Naive thymus-derived CD4-positive, alpha-beta T cell (primary cell): ENCODE measurements at regions not wholly inside any gene's neighbourhood (a gene's known extent, or its start where the extent isn't known, plus 50 kb on each side); places are given as distances from the start of the nearest gene placed in this dataset.

ENCODE experiments used
- ATAC-seq: fragments of 150-1000 bp; cut with Tn5 transposase; 2 replicates; pipeline ENCODE4 v1.10.0; 2021; ENCODE audit warnings: mild to moderate bottlenecking, moderate library complexity
- CTCF ChIA-PET: fragments of 350-600 bp; sonication (Branson Sonifier 250); formaldehyde crosslinking; loops from one replicate; lab custom pipeline; 2021; ENCODE audit warnings: antibody characterized with exemption; lab: Charles Lee
- POLR2A ChIA-PET: fragments of 350-600 bp; sonication (Branson Sonifier 250); formaldehyde crosslinking; loops from one replicate; lab custom pipeline; 2021; ENCODE audit warnings: antibody characterized with exemption, inconsistent platforms; lab: Charles Lee
- DNase-seq, 9 donors: peaks; one replicate each; pipeline versions ENCODE4 v3.0.0 to v3.0.0-alpha.2; 2020 to 2022; ENCODE audit warnings: mixed read lengths in 1 of 9
- H3K27ac ChIP-seq: one replicate; pipeline ENCODE4 v1.7.0; 2013; ENCODE audit warnings: mild to moderate bottlenecking, low read depth, low read length, moderate library complexity
- H3K27me3 ChIP-seq, 2 donors: one replicate each; pipeline ENCODE4 v1.7.0; 2013; ENCODE audit warnings: low read length in 2 of 2, mild to moderate bottlenecking in 2 of 2, moderate library complexity in 2 of 2; ENCODE audit not compliant: control insufficient read depth in 2 of 2, insufficient read depth in 2 of 2
- H3K36me3 ChIP-seq, 3 experiments: 1 replicate in 2 of 3; 2 replicates in 1 of 3; pipeline ENCODE4 v1.7.0; 2013; ENCODE audit warnings: low read length in 3 of 3, mild to moderate bottlenecking in 3 of 3, moderate library complexity in 1 of 3; ENCODE audit not compliant: insufficient read depth in 3 of 3, control insufficient read depth in 2 of 3
- H3K4me1 ChIP-seq, 2 donors: one replicate each; pipeline ENCODE4 v1.7.0; 2013; ENCODE audit warnings: low read length in 2 of 2, mild to moderate bottlenecking in 2 of 2, moderate library complexity in 1 of 2; ENCODE audit not compliant: control insufficient read depth in 2 of 2, insufficient read depth in 2 of 2
- H3K4me3 ChIP-seq: 2 replicates; pipeline ENCODE4 v1.7.0; 2013; ENCODE audit warnings: mild to moderate bottlenecking, low read length
- H3K9me3 ChIP-seq, 3 experiments: 1 replicate in 2 of 3; 2 replicates in 1 of 3; pipeline ENCODE4 v1.7.0; 2013; ENCODE audit warnings: low read length in 3 of 3; ENCODE audit not compliant: control insufficient read depth in 2 of 3
- H3K27ac Mint-ChIP-seq, 9 donors: one replicate each; pipeline ENCODE4 v1.8.0; 2020 to 2022; ENCODE audit warnings: mixed read lengths in 9 of 9, mild to moderate bottlenecking in 8 of 9, moderate library complexity in 5 of 9, inconsistent platforms in 2 of 9
- H3K27me3 Mint-ChIP-seq, 5 donors: one replicate each; pipeline ENCODE4 v1.8.0; 2021 to 2022; ENCODE audit warnings: mixed read lengths in 5 of 5, mild to moderate bottlenecking in 1 of 5
- H3K36me3 Mint-ChIP-seq, 5 donors: one replicate each; pipeline ENCODE4 v1.8.0; 2020 to 2022; ENCODE audit warnings: mixed read lengths in 5 of 5, mild to moderate bottlenecking in 3 of 5, inconsistent platforms in 1 of 5
- H3K4me1 Mint-ChIP-seq, 7 donors: one replicate each; pipeline ENCODE4 v1.8.0; 2020 to 2022; ENCODE audit warnings: mixed read lengths in 7 of 7, mild to moderate bottlenecking in 3 of 7, inconsistent platforms in 1 of 7
- H3K4me3 Mint-ChIP-seq, 10 donors: one replicate each; pipeline ENCODE4 v1.8.0; 2020 to 2022; ENCODE audit warnings: mild to moderate bottlenecking in 10 of 10, mixed read lengths in 10 of 10, moderate library complexity in 6 of 10, inconsistent platforms in 2 of 10
- H3K9me3 Mint-ChIP-seq, 11 donors: one replicate each; pipeline ENCODE4 v1.8.0; 2020 to 2022; ENCODE audit warnings: mixed read lengths in 11 of 11, mild to moderate bottlenecking in 4 of 11, inconsistent platforms in 1 of 11, moderate library complexity in 1 of 11
- intact Hi-C, 2 donors: fragments of 100-400 bp; cut with micrococcal nuclease; formaldehyde crosslinking; loops; one replicate each; pipeline ENCODE4 v1.15.1; 2023

GRCh38 chr9:19947996-19948395 lies 159.2 kb upstream of the SLC24A2 start:
- Mint-ChIP-seq H3K4me1 (peaks cover 2 to 24% (median 11%) of the 10 kb centered on the region in 7 donors), H3K9me3 (peaks cover 0 to 9% (median 3%) of the 10 kb centered on the region in 11 donors), H3K27me3 (peaks cover 0 to 14% (median 3%) of the 10 kb centered on the region in 5 donors), H3K4me3 (no peak overlapping the region), H3K27ac (no peak overlapping the region), H3K36me3 (peaks cover 0 to 5% (median 0%) of the 10 kb centered on the region in 5 donors)
- Histone ChIP-seq H3K27me3 (no peaks in the 10 kb centered on the region), H3K9me3 (no peaks in the 10 kb centered on the region), H3K4me3 (no peak overlapping the region), H3K36me3 (no peaks in the 10 kb centered on the region), H3K4me1 (no peaks in the 10 kb centered on the region), H3K27ac (no peak overlapping the region)
- ATAC-seq (no peak), DNase-seq (no peak)
- ChIA-PET POLR2A (interaction anchor here (1.0 kb wide), 1 partner anchor 16 kb away, joined by 3 read pairs; no protein-coding TSS in a partner anchor), CTCF (interaction anchor here (1.2 to 1.5 kb wide), 2 partner anchors 711 to 993 kb away, joined by 3 to 8 read pairs; no protein-coding TSS in a partner anchor)
- intact Hi-C loops, result loop anchor here in 1 of 2 donors (10.0 kb wide), 2 partner anchors 197 to 307 kb away; no protein-coding TSS in a partner anchor

DNA sequence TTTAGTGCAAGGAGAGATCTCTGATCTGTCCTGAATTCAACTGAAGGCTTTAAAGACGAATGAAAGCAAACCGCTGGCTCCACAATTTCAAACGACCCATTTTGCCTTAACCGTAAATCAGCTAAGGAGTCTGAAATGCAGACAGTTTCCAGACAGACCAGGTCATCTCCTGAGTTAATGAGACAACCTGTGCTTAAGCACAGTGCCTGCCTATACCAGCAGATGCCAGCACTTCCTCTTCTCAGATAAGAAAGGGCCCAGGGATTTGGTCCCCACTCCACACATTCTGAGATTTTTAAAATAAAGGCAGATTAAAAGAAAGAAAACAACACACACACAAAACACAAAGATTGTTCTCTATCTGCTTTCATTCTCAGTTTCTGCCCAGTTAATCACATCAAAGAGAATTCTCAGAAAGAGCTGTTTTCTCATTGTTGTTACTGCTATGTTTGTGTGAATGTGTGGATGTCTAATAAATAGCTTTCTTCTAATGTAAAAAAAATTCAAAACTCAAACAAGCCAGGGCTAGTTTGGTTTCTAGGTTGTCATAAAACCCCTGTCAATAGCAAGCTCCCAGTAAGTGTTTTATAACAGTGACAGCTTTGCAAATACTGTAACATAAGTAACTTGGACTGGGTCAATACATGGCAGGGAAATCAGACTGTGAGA lies 157.7 kb upstream of the SLC24A2 start:
- Histone ChIP-seq H3K4me1 (no peaks in the 10 kb centered on the region), H3K4me3 (no peak overlapping the region), H3K9me3 (no peaks in the 10 kb centered on the region), H3K27ac (no peak overlapping the region), H3K27me3 (no peaks in the 10 kb centered on the region), H3K36me3 (no peaks in the 10 kb centered on the region)
- ChIA-PET CTCF (interaction anchor here (0.5 to 1.9 kb wide), 12 partner anchors 11 to 1165 kb away, joined by 3 to 11 read pairs (median 3); no protein-coding TSS in a partner anchor), POLR2A (interaction anchor here (0.6 to 0.7 kb wide), 2 partner anchors 314 to 705 kb away, joined by 3 to 4 read pairs; no protein-coding TSS in a partner anchor)
- peaks cover 0 to 4% (median 0%) of the 10 kb centered on the region in 5 donors for H3K36me3 Mint-ChIP-seq
- peaks cover 0 to 2% (median 0%) of the 10 kb centered on the region in 11 donors for H3K9me3 Mint-ChIP-seq
- peak overlapping the region in 4 of 9 donors; percentile 10 to 64 (median 34) for H3K27ac Mint-ChIP-seq
- H3K4me3 Mint-ChIP-seq, result no peak overlapping the region
- peaks cover 0 to 14% (median 7%) of the 10 kb centered on the region in 5 donors for H3K27me3 Mint-ChIP-seq
- ATAC-seq, result peak; percentile 57
- peak in 3 of 9 donors; percentile 5 to 35 (median 22) for DNase-seq
- intact Hi-C loops, result loop anchor here in 1 of 2 donors (1.0 to 10.0 kb wide), 5 partner anchors 30 to 1165 kb away; no protein-coding TSS in a partner anchor
- H3K4me1 Mint-ChIP-seq, result peaks cover 2 to 24% (median 11%) of the 10 kb centered on the region in 7 donors

DNA sequence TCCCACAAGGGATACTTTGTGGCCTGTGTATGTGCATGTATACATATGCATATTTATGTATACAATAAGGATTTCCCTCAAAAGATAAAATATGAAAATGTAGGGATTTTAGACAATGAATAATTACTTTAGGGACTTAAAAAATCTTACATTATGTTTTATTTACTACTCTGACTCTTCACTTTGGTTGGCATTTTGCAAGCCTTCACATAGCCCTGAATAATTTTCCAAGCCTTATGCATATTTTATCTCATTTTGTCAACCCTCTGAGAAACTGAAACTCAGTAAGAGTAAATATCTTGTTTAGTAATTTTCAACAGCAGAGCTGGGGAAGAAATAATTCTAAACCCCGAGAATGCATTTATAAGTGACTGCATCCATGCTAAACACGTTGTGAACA lies 153.0 kb upstream of the SLC24A2 start:
- intact Hi-C loops, result loop anchor here in 1 of 2 donors (10.0 kb wide), 2 partner anchors 203 to 313 kb away; no protein-coding TSS in a partner anchor
- H3K9me3 ChIP-seq, result no peaks in the 10 kb centered on the region
- H3K4me1 ChIP-seq, result no peaks in the 10 kb centered on the region
- Mint-ChIP-seq H3K36me3 (no peaks in the 10 kb centered on the region), H3K27me3 (peaks cover 0 to 14% (median 7%) of the 10 kb centered on the region in 5 donors), H3K4me3 (no peak overlapping the region), H3K4me1 (peaks cover 0 to 10% (median 6%) of the 10 kb centered on the region in 7 donors), H3K9me3 (no peaks in the 10 kb centered on the region), H3K27ac (no peak overlapping the region)
- H3K27ac ChIP-seq, result no peak overlapping the region
- POLR2A ChIA-PET, result no interaction called here
- H3K4me3 ChIP-seq, result no peak overlapping the region
- CTCF ChIA-PET, result no interaction called here
- H3K36me3 ChIP-seq, result no peaks in the 10 kb centered on the region
- H3K27me3 ChIP-seq, result no peaks in the 10 kb centered on the region
- no peak for ATAC-seq
- no peak for DNase-seq

DNA sequence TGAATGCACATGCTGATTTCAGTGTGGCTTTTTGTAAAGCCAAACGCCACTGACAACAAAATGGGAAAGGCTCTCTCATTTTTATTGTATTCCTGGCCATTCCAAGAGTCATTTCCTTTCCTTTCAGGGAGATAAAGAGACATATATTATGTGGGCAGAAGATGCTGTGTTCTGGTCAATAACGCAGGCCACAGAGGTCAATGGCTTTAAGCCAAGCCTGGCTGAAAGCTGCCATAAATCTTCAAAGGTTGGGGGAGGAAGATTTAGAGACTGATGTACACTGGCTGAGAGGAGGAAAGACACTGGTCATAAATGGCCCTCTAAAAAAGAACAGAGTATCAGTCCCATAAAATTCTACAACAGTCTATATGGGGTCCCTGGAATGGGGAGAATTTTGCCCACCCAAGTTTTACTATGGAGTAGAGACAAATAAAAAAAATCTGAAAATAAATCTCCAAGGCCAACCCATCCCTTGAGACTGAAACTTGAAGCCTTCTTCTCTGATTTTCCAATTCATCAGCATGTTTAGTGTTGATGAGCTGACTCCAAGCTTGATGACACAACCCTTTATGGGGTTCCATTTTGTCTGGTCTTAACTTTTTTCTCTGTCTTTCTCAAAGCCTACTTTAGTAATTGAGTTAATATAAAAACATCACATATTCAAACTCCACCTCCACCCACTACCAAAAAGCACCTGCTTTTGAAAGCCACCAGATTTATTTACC lies 152.1 kb upstream of the SLC24A2 start:
- Mint-ChIP-seq H3K4me3 (no peak overlapping the region), H3K4me1 (peaks cover 0 to under 1% (median 0%) of the 10 kb centered on the region in 7 donors), H3K27me3 (peaks cover 0 to 13% (median 7%) of the 10 kb centered on the region in 5 donors), H3K36me3 (no peaks in the 10 kb centered on the region), H3K27ac (no peak overlapping the region), H3K9me3 (no peaks in the 10 kb centered on the region)
- CTCF ChIA-PET, result interaction anchor here (1.0 to 1.1 kb wide), 2 partner anchors 102 to 1002 kb away, joined by 3 to 6 read pairs; no protein-coding TSS in a partner anchor
- Histone ChIP-seq H3K4me1 (no peaks in the 10 kb centered on the region), H3K9me3 (no peaks in the 10 kb centered on the region), H3K27ac (no peak overlapping the region), H3K4me3 (no peak overlapping the region), H3K36me3 (no peaks in the 10 kb centered on the region), H3K27me3 (no peaks in the 10 kb centered on the region)
- DNase-seq (no peak), ATAC-seq (no peak)
- intact Hi-C loops, result loop anchor here in 1 of 2 donors (10.0 kb wide), 2 partner anchors 204 to 314 kb away; no protein-coding TSS in a partner anchor
- POLR2A ChIA-PET, result no interaction called here

DNA sequence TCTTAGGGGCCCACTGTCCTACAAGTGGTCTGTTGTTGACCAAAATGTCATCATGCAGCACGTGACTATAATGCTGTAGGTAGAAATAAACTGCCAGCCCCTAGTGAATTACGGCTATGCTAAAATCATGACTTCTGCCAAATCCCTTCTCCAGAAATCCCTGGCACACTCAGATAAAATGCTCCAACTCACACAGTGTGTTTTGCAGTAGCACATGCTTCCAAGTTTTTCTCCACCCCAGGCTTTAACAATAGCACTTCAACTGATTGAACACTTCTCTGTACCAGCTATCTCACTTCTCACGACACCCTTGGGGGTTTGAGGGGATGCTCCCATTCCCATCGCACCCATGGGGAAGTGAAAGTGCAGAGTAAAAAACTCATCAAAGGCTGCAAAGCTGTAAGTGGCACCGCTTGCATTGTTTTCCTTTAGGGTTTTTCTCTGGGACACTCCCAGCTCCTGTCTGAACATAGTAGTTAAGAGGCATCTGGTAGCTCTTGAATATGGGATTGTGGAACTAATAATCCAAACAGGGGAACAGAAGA lies 151.0 kb upstream of the SLC24A2 start:
- Histone ChIP-seq H3K9me3 (no peaks in the 10 kb centered on the region), H3K27me3 (no peaks in the 10 kb centered on the region), H3K27ac (no peak overlapping the region), H3K4me1 (no peaks in the 10 kb centered on the region), H3K36me3 (no peaks in the 10 kb centered on the region), H3K4me3 (no peak overlapping the region)
- H3K27ac Mint-ChIP-seq, result no peak overlapping the region
- ChIA-PET CTCF (interaction anchor here (1.1 kb wide), 1 partner anchor 103 kb away, joined by 3 read pairs; no protein-coding TSS in a partner anchor), POLR2A (no interaction called here)
- no peaks in the 10 kb centered on the region for H3K9me3 Mint-ChIP-seq
- intact Hi-C loops, result loop anchor here in 1 of 2 donors (10.0 kb wide), 2 partner anchors 205 to 315 kb away; no protein-coding TSS in a partner anchor
- H3K4me1 Mint-ChIP-seq, result peaks cover 0 to 3% (median 0%) of the 10 kb centered on the region in 7 donors
- ATAC-seq (no peak), DNase-seq (no peak)
- H3K36me3 Mint-ChIP-seq, result peaks cover 0 to 3% (median 0%) of the 10 kb centered on the region in 5 donors
- peaks cover 0 to 17% (median 10%) of the 10 kb centered on the region in 5 donors for H3K27me3 Mint-ChIP-seq
- H3K4me3 Mint-ChIP-seq, result no peak overlapping the region
